ENCODE measurements at regions not wholly inside any gene's neighbourhood (a gene's known extent, or its start where the extent isn't known, plus 50 kb on each side); places are given as distances from the start of the nearest gene placed in this dataset.

DNA sequence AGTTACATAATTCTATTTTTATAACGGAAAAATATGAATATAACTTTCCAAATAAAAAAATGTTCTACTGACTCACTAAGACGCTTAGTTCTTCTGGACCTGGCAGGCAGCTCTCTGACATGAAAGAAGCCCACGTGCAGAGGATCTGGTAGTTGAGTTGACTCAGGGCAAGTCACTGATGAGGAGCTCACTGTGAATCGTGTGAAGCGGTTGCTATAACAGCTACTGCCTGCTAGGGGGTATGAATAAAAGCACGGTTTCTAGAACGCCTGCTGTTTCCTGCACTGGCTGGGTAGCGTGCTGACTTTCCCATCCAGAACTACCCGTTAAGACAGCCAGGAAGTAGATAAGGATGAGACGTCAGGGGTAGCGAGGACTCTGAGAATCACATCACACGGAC lies 54.7 kb upstream of the WASF3 start:
- TF ChIP-seq, protein P1, sequence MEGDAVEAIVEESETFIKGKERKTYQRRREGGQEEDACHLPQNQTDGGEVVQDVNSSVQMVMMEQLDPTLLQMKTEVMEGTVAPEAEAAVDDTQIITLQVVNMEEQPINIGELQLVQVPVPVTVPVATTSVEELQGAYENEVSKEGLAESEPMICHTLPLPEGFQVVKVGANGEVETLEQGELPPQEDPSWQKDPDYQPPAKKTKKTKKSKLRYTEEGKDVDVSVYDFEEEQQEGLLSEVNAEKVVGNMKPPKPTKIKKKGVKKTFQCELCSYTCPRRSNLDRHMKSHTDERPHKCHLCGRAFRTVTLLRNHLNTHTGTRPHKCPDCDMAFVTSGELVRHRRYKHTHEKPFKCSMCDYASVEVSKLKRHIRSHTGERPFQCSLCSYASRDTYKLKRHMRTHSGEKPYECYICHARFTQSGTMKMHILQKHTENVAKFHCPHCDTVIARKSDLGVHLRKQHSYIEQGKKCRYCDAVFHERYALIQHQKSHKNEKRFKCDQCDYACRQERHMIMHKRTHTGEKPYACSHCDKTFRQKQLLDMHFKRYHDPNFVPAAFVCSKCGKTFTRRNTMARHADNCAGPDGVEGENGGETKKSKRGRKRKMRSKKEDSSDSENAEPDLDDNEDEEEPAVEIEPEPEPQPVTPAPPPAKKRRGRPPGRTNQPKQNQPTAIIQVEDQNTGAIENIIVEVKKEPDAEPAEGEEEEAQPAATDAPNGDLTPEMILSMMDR (IDR thresholded peaks at IDR 0.05; ENCODE audit: poor library complexity), result no peak
- no peak for TF ChIP-seq EZH2 (IDR thresholded peaks at IDR 0.05; ENCODE audit: borderline replicate concordance)
